Stomach (tissue), 8 donors: ENCODE measurements at regions not wholly inside any gene's neighbourhood (a gene's known extent, or its start where the extent isn't known, plus 50 kb on each side); places are given as distances from the start of the nearest gene placed in this dataset.
"Not testable (repeated sequence)": the region's sequence is repeated elsewhere in the genome, so short reads cannot be mapped to it uniquely, and the experiment has no call there.

ENCODE experiments used
- DNase-seq, 2 donors: peaks; one replicate each; pipeline versions ENCODE4 v3.0.0 to v3.0.0-alpha.2; 2013 to 2019
- H3K27ac ChIP-seq, 5 donors: fragments of 200-600 bp in 4 of 5; sonication (generic) in 4 of 5; one replicate each; pipeline ENCODE4 v1.5.1; 2013 to 2019; ENCODE audit warnings: mild to moderate bottlenecking in 1 of 5, moderate library complexity in 1 of 5
- H3K27me3 ChIP-seq, 3 donors: fragments of 200-600 bp; sonication (generic); one replicate each; pipeline ENCODE4 v1.5.1; 2017 to 2019; ENCODE audit warnings: mixed run types in 1 of 3
- H3K36me3 ChIP-seq, 4 donors: fragments of 200-600 bp; sonication (generic); 1 replicate in 3 of 4; 2 replicates in 1 of 4; pipeline ENCODE4 v1.5.1; 2016 to 2019
- H3K4me1 ChIP-seq, 4 donors: fragments of 200-600 bp; sonication (generic); one replicate each; pipeline ENCODE4 v1.5.1; 2016 to 2019
- H3K4me3 ChIP-seq, 4 donors: fragments of 200-600 bp; sonication (generic) in 3 of 4; one replicate each; pipeline ENCODE4 v1.5.1; 2016 to 2019; ENCODE audit warnings: mild to moderate bottlenecking in 1 of 4
- H3K9me3 ChIP-seq, 4 donors: fragments of 200-600 bp; sonication (generic); one replicate each; pipeline ENCODE4 v1.5.1; 2016 to 2019
- EP300 ChIP-seq: sonication (generic); formaldehyde crosslinking; IDR thresholded peaks from one replicate; pipeline ENCODE4 v1.6.1; 2017; ENCODE audit warnings: antibody characterized with exemption
- POLR2A ChIP-seq, 4 donors: fragments of 450-650 bp; IDR thresholded peaks; one replicate each; pipeline ENCODE4 v1.6.1; 2016; ENCODE audit warnings: antibody characterized with exemption in 4 of 4, control low read depth in 2 of 4, mild to moderate bottlenecking in 1 of 4, moderate library complexity in 1 of 4
- POLR2AphosphoS5 ChIP-seq, 3 donors: sonication (generic); formaldehyde crosslinking; IDR thresholded peaks; one replicate each; pipeline ENCODE4 v1.6.1; 2016; ENCODE audit warnings: antibody characterized with exemption in 3 of 3
- WGBS, 5 donors: extraction: QIAGEN DNeasy Blood & Tissue Kit in 3 of 5; methylation state at CpG; one replicate each; pipeline versions ENCODE4 v1.1.5 to v1.1.7; 2013 to 2018; 5-methylcytosine and 5-hydroxymethylcytosine counted together
- intact Hi-C: fragments of 100-400 bp; cut with DNase I; formaldehyde crosslinking; loops from one replicate; pipeline ENCODE4 v1.15.1; 2023; ENCODE audit warnings: low total_unique reads
- TF ChIP-seq, protein P1 (sequence below), 7 experiments: fragments of 450-650 bp in 4 of 7; fragments of 200-600 bp in 3 of 7; sonication (generic) in 3 of 7; IDR thresholded peaks; one replicate each; pipeline ENCODE4 v1.5.1; 2016 to 2019; ENCODE audit warnings: antibody characterized with exemption in 7 of 7, control low read depth in 2 of 7, mild to moderate bottlenecking in 1 of 7
- donor health status: healthy with polysubstance abuse.
- donor health status: Bipolar disorder and iron deficiency.
- donor health status: healthy.

DNA sequence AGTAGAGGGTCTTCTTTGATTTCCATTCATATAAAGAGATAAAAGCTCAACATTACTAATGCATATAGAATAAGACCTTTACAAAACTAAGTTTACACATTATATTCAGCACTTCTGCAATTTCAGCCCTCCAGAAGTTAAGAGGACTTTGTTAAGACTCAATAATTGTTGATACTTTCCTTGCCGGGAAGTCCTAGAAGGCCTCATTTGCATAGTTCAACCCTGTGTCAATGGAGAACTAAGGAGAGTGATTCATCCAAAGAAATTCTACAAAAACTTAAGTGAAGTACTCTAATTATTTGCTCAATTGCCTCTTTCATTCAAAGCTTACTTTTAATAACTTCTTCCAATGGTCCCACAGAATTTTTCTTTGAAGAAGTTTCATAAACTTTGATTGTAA lies 1060.3 kb upstream of the CELF2 start:
- no peak overlapping the region for H3K27ac ChIP-seq
- H3K36me3 ChIP-seq, result no peaks in the 10 kb centered on the region
- no peak for DNase-seq
- intact Hi-C loops, result no loop called here
- TF ChIP-seq POLR2A (IDR thresholded peaks at IDR 0.05) (no peak), EP300 (no peak), POLR2AphosphoS5 (IDR thresholded peaks at IDR 0.05) (no peak)
- TF ChIP-seq, protein P1, sequence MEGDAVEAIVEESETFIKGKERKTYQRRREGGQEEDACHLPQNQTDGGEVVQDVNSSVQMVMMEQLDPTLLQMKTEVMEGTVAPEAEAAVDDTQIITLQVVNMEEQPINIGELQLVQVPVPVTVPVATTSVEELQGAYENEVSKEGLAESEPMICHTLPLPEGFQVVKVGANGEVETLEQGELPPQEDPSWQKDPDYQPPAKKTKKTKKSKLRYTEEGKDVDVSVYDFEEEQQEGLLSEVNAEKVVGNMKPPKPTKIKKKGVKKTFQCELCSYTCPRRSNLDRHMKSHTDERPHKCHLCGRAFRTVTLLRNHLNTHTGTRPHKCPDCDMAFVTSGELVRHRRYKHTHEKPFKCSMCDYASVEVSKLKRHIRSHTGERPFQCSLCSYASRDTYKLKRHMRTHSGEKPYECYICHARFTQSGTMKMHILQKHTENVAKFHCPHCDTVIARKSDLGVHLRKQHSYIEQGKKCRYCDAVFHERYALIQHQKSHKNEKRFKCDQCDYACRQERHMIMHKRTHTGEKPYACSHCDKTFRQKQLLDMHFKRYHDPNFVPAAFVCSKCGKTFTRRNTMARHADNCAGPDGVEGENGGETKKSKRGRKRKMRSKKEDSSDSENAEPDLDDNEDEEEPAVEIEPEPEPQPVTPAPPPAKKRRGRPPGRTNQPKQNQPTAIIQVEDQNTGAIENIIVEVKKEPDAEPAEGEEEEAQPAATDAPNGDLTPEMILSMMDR (IDR thresholded peaks at IDR 0.05), result no peak
- no peak overlapping the region for H3K4me3 ChIP-seq
- no peaks in the 10 kb centered on the region for H3K27me3 ChIP-seq
- H3K9me3 ChIP-seq, result no peaks in the 10 kb centered on the region
- no peaks in the 10 kb centered on the region for H3K4me1 ChIP-seq
- WGBS, 5 donors, result 31 to 50% (median 45%) methylated on average over 1 of the region's 1 CpG

DNA sequence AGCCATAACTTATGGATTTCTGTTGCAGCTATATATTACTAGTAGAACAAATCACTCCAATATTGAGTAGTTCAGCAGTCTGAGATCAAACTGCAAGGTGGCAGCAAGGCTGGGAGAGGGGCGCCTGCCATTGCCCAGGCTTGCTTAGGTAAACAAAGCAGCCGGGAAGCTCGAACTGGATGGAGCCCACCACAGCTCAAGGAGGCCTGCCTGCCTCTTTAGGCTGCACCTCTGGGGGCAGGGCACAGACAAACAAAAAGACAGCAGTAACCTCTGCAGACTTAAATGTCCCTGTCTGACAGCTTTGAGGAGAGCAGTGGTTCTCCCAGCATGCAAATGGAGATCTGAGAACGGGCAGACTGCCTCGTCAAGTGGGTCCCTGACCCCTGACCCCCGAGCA lies 1059.8 kb upstream of the CELF2 start:
- H3K4me3 ChIP-seq, H3K27me3 ChIP-seq, H3K36me3 ChIP-seq, H3K4me1 ChIP-seq, H3K27ac ChIP-seq, intact Hi-C loops, H3K9me3 ChIP-seq, DNase-seq: not testable (repeated sequence)
- WGBS, 5 donors, result 35 to 55% (median 43%) methylated on average over 5 to 6 of the region's 6 CpGs

GRCh38 chr10:9965341-9965740 lies 1052.3 kb upstream of the CELF2 start:
- TF ChIP-seq, protein P1 (IDR thresholded peaks at IDR 0.05), result no peak
- TF ChIP-seq EP300 (no peak), POLR2AphosphoS5 (IDR thresholded peaks at IDR 0.05) (no peak), POLR2A (IDR thresholded peaks at IDR 0.05) (no peak)
- Histone ChIP-seq H3K9me3 (no peaks in the 10 kb centered on the region), H3K4me3 (no peak overlapping the region), H3K36me3 (no peaks in the 10 kb centered on the region), H3K27me3 (no peaks in the 10 kb centered on the region), H3K4me1 (no peaks in the 10 kb centered on the region), H3K27ac (no peak overlapping the region)
- WGBS, 5 donors, result 39 to 59% (median 51%) methylated on average over 2 of the region's 2 CpGs
- intact Hi-C loops, result no loop called here
- DNase-seq, result no peak

DNA sequence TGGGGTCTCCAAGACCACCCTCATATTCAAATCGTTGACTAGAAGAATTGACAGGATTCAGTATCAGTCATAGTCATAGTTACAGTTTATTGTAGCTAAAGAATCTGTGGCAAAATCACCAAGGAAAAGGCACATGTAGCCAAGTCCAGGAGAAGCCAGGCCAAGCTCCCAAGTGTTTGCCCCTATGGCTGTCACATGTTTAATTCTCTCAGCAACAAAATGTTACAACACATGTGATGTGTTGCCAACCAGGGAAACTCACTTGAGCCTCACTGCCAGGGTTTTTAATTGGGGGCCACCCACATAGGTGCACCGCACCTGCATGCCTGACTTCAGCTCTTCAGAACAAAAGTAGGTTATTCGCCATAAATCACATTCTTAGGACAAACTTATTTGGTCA lies 1030.9 kb upstream of the CELF2 start:
- no peak for TF ChIP-seq POLR2A (IDR thresholded peaks at IDR 0.05)
- TF ChIP-seq EP300, result no peak
- TF ChIP-seq, protein P1 (IDR thresholded peaks at IDR 0.05), result no peak
- no peak for TF ChIP-seq POLR2AphosphoS5 (IDR thresholded peaks at IDR 0.05)
- Histone ChIP-seq H3K36me3 (no peaks in the 10 kb centered on the region), H3K27ac (no peak overlapping the region), H3K9me3 (peaks cover 0 to 14% (median 7%) of the 10 kb centered on the region in 4 donors), H3K4me3 (no peak overlapping the region), H3K4me1 (no peaks in the 10 kb centered on the region), H3K27me3 (no peaks in the 10 kb centered on the region)
- intact Hi-C loops, result no loop called here
- 80 to 95% (median 87%) methylated on average over 3 of the region's 3 CpGs for WGBS, 5 donors
- DNase-seq, result no peak

GRCh38 chr10:9987197-9987596 lies 1030.5 kb upstream of the CELF2 start:
- no peak overlapping the region for H3K27ac ChIP-seq
- H3K27me3 ChIP-seq, result no peaks in the 10 kb centered on the region
- H3K36me3 ChIP-seq, result no peaks in the 10 kb centered on the region
- H3K4me3 ChIP-seq, result no peak overlapping the region
- H3K9me3 ChIP-seq, result peaks cover 0 to 14% (median 7%) of the 10 kb centered on the region in 4 donors
- no peak for DNase-seq
- no peak for TF ChIP-seq POLR2A (IDR thresholded peaks at IDR 0.05)
- TF ChIP-seq EP300, result no peak
- TF ChIP-seq POLR2AphosphoS5 (IDR thresholded peaks at IDR 0.05), result no peak
- TF ChIP-seq, protein P1 (IDR thresholded peaks at IDR 0.05), result no peak
- H3K4me1 ChIP-seq, result no peaks in the 10 kb centered on the region
- intact Hi-C loops, result no loop called here
- WGBS, 5 donors, result 76 to 89% (median 84%) methylated on average over 5 of the region's 5 CpGs
